ENCODE measurements at regions not wholly inside any gene's neighbourhood (a gene's known extent, or its start where the extent isn't known, plus 50 kb on each side); places are given as distances from the start of the nearest gene placed in this dataset.

DNA sequence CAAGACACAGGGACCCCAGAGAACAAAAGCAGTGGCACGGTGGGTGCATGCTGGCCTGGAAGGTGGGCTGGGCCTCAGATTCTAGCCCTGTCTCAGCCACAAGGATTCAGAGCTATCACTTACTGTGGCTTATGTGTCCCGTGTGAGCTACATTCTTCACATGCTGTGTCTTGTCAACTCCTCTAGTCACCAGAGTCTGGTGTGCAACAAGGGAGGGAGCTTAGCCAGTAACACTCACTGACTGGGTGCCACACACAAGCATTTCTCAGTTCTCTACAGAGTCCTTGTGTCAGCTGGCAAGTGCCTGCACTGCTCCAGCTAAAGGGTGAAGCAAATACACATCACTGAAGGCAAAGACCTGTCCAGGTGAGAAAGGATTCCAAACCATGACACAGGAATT lies 186.9 kb upstream of the CDYL start:
- TF ChIP-seq, protein P1, sequence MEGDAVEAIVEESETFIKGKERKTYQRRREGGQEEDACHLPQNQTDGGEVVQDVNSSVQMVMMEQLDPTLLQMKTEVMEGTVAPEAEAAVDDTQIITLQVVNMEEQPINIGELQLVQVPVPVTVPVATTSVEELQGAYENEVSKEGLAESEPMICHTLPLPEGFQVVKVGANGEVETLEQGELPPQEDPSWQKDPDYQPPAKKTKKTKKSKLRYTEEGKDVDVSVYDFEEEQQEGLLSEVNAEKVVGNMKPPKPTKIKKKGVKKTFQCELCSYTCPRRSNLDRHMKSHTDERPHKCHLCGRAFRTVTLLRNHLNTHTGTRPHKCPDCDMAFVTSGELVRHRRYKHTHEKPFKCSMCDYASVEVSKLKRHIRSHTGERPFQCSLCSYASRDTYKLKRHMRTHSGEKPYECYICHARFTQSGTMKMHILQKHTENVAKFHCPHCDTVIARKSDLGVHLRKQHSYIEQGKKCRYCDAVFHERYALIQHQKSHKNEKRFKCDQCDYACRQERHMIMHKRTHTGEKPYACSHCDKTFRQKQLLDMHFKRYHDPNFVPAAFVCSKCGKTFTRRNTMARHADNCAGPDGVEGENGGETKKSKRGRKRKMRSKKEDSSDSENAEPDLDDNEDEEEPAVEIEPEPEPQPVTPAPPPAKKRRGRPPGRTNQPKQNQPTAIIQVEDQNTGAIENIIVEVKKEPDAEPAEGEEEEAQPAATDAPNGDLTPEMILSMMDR (IDR thresholded peaks at IDR 0.05): no peak
- no peak for TF ChIP-seq POLR2A (IDR thresholded peaks at IDR 0.05)

Data from breast epithelium (tissue), 3 donors.